ENCODE measurements at regions not wholly inside any gene's neighbourhood (a gene's known extent, or its start where the extent isn't known, plus 50 kb on each side); places are given as distances from the start of the nearest gene placed in this dataset.

- DNase-seq: peak; percentile 53
These were observed 124.3 kb upstream of the TRIM2 start for GRCh38 chr4:153079857-153080391.

GRCh38 chr4:153081006-153081580, 123.2 kb upstream of the TRIM2 start:
- DNase-seq: peak; percentile 56

GRCh38 chr4:153081693-153082092, 122.5 kb upstream of the TRIM2 start:
- peak; percentile 48 for DNase-seq

- peak; percentile 58 for DNase-seq
These were observed 121.6 kb upstream of the TRIM2 start for GRCh38 chr4:153082322-153083301.

GRCh38 chr4:153083447-153083947, 120.7 kb upstream of the TRIM2 start:
- peak; percentile 73 for DNase-seq

GRCh38 chr4:153084224-153084979, 119.8 kb upstream of the TRIM2 start:
- DNase-seq: peak; percentile 55

GRCh38 chr4:153084980-153085630, 119.1 kb upstream of the TRIM2 start:
- DNase-seq: peak; percentile 97

GRCh38 chr4:153087671-153088194, 116.5 kb upstream of the TRIM2 start:
- DNase-seq: no peak

GRCh38 chr4:153089742-153090141, 114.5 kb upstream of the TRIM2 start:
- no peak for DNase-seq

- no peak for DNase-seq
These were observed 114.1 kb upstream of the TRIM2 start for GRCh38 chr4:153090181-153090580.

- peak; percentile 56 for DNase-seq
These were observed 113.4 kb upstream of the TRIM2 start for GRCh38 chr4:153090670-153091385.

- DNase-seq: no peak
These were observed 110.8 kb upstream of the TRIM2 start for GRCh38 chr4:153093396-153093795.

- no peak for DNase-seq
These were observed 110.4 kb upstream of the TRIM2 start for GRCh38 chr4:153093802-153094201.

GRCh38 chr4:153094435-153094834, 109.8 kb upstream of the TRIM2 start:
- no peak for DNase-seq

GRCh38 chr4:153095448-153096204, 108.6 kb upstream of the TRIM2 start:
- peak; percentile 50 for DNase-seq

GRCh38 chr4:153096344-153096743, 107.9 kb upstream of the TRIM2 start:
- no peak for DNase-seq

GRCh38 chr4:153098427-153098826, 105.8 kb upstream of the TRIM2 start:
- no peak for DNase-seq

- no peak for DNase-seq
These were observed 104.7 kb upstream of the TRIM2 start for GRCh38 chr4:153099391-153100140.

GRCh38 chr4:153106736-153107135, 97.5 kb upstream of the TRIM2 start:
- DNase-seq: peak; percentile 32

- DNase-seq: no peak
These were observed 97.0 kb upstream of the TRIM2 start for GRCh38 chr4:153107246-153107645.
